Neural crest cell (in vitro differentiated cells): ENCODE measurements at regions not wholly inside any gene's neighbourhood (a gene's known extent, or its start where the extent isn't known, plus 50 kb on each side); places are given as distances from the start of the nearest gene placed in this dataset.

Source experiments
- DNase-seq: peaks from one replicate; pipeline ENCODE4 v3.0.0; 2021; ENCODE audit warnings: low read depth, mixed read lengths, low spot score
- H3K27ac Mint-ChIP-seq: one replicate; pipeline ENCODE4 v1.8.0; 2021; ENCODE audit warnings: mild to moderate bottlenecking, mixed read lengths; ENCODE audit not compliant: unreplicated experiment
- H3K27me3 Mint-ChIP-seq: 2 replicates; pipeline ENCODE4 v1.8.0; 2021; ENCODE audit warnings: low read depth, mild to moderate bottlenecking, mixed read lengths
- H3K36me3 Mint-ChIP-seq: 2 replicates; pipeline ENCODE4 v1.8.0; 2021; ENCODE audit warnings: low read depth, mild to moderate bottlenecking, mixed read lengths
- H3K4me1 Mint-ChIP-seq: 2 replicates; pipeline ENCODE4 v1.8.0; 2021; ENCODE audit warnings: mixed read lengths
- H3K4me3 Mint-ChIP-seq: one replicate; pipeline ENCODE4 v1.8.0; 2021; ENCODE audit warnings: mild to moderate bottlenecking, mixed read lengths
- H3K9me3 Mint-ChIP-seq: 2 replicates; pipeline ENCODE4 v1.8.0; 2021; ENCODE audit warnings: mixed read lengths
- TF ChIP-seq, protein P1 (sequence below): fragments of 200-600 bp; sonication (generic); conservative IDR thresholded peaks from 2 replicates; pipeline ENCODE4 v1.5.0; 2021; ENCODE audit warnings: antibody characterized with exemption, mild to moderate bottlenecking

DNA sequence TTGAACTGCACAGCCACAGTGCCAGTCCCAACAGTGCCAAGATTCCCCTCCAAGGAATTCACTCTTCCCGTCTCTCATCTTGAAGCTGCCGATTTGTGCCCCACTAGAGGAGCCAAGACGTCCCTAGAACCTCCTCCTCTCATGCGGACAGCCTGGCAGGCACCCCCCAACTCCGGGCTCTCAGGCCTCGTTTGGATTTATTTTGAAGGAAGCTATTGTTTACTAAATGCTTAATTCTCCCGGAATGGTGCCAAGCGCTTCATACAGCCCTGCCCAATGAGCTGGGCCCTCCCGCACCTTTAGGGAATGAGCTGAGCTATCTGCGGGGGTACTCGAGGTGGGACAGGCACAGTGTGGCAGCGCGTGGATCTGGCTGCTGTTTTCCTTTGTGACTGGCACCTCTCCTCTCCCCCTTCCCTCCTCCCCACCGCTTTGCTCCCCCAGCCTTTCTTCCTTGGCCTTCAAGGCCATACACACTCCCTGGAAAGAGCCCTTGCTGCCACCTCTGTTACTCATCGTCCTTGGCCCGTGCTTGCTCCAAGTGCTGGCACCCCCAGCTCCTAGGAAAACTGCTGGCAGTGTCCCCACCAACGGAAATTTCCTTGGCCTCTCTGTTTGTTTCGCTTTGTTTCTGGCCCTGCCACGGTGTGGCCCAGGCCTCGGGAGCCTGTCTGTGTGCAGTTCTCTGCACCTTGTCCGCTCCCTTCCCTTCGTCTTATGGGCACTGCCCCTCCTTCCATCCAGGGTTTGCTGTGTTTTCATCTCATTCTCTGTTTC lies 49.9 kb upstream of the CDR2 start:
- H3K4me1 Mint-ChIP-seq = no peaks in the 10 kb centered on the region
- H3K4me3 Mint-ChIP-seq = no peak overlapping the region
- TF ChIP-seq, protein P1, sequence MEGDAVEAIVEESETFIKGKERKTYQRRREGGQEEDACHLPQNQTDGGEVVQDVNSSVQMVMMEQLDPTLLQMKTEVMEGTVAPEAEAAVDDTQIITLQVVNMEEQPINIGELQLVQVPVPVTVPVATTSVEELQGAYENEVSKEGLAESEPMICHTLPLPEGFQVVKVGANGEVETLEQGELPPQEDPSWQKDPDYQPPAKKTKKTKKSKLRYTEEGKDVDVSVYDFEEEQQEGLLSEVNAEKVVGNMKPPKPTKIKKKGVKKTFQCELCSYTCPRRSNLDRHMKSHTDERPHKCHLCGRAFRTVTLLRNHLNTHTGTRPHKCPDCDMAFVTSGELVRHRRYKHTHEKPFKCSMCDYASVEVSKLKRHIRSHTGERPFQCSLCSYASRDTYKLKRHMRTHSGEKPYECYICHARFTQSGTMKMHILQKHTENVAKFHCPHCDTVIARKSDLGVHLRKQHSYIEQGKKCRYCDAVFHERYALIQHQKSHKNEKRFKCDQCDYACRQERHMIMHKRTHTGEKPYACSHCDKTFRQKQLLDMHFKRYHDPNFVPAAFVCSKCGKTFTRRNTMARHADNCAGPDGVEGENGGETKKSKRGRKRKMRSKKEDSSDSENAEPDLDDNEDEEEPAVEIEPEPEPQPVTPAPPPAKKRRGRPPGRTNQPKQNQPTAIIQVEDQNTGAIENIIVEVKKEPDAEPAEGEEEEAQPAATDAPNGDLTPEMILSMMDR = no peak
- H3K36me3 Mint-ChIP-seq = peaks cover 3% of the 10 kb centered on the region
- no peak overlapping the region for H3K27ac Mint-ChIP-seq
- no peak for DNase-seq
- peaks cover 4% of the 10 kb centered on the region for H3K9me3 Mint-ChIP-seq
- no peaks in the 10 kb centered on the region for H3K27me3 Mint-ChIP-seq
